K562 (cell line): ENCODE measurements at regions not wholly inside any gene's neighbourhood (a gene's known extent, or its start where the extent isn't known, plus 50 kb on each side); places are given as distances from the start of the nearest gene placed in this dataset.

Experiments
- ATAC-seq: fragments of 200-7000 bp; cut with Tn5 transposase; 3 replicates; pipeline ENCODE4 v1.9.1; 2020; ENCODE audit warnings: moderate library complexity
- BruUV-seq: library from RNA; stranded (reverse); fragments of 400-500 nt; replicated peaks from 2 replicates; lab custom pipeline; 2021; lab: Mats Ljungman, UMichigan
- CTCF ChIA-PET: fragments of 300-600 bp; formaldehyde crosslinking; extraction: SDS; loops from one replicate; lab custom pipeline; 2021; ENCODE audit warnings: low intra/inter-chr PET ratio; lab: Yijun Ruan, JAX
- POLR2A ChIA-PET: fragments of 300-600, 350-650 bp; sonication (Branson Sonifier 250); formaldehyde crosslinking; extraction: SDS; loops from one replicate; lab custom pipeline; 2021; ENCODE audit warnings: antibody characterized with exemption, inconsistent platforms; lab: Yijun Ruan, JAX
- DNase-seq, 4 experiments: peaks; one replicate each; pipeline versions ENCODE4 v3.0.0 to v3.0.0-alpha.2; 2011 to 2018; ENCODE audit warnings: low spot score in 3 of 4, mixed read lengths in 3 of 4; ENCODE audit errors: extremely low read depth in 1 of 4
- FAIRE-seq: peaks from 2 replicates; lab custom pipeline; 2011; peaks lifted over from hg19 to GRCh38; lab: Jason Lieb, UNC
- H2AFZ ChIP-seq: 2 replicates; pipeline ENCODE4 v1.6.0; 2011; ENCODE audit warnings: low read depth, low read length, control low read depth, inconsistent platforms
- H3K27ac ChIP-seq: fragments of 200-600 bp; 3 replicates; pipeline ENCODE4 v1.8.0; 2011; ENCODE audit warnings: low read depth, mild to moderate bottlenecking, control low read depth, inconsistent platforms, low read length, moderate library complexity, mixed read lengths; ENCODE audit errors: extremely low read depth
- H3K27me3 ChIP-seq, 2 experiments: fragments of 300-600 bp in 1 of 2; 2 replicates in 1 of 2; 3 replicates in 1 of 2; pipeline versions ENCODE4 v1.6.0 to v1.8.0; 2011; ENCODE audit warnings: inconsistent platforms in 2 of 2, low read length in 2 of 2, mild to moderate bottlenecking in 1 of 2, mixed read lengths in 1 of 2, moderate library complexity in 1 of 2; ENCODE audit not compliant: control insufficient read depth in 2 of 2, insufficient read depth in 2 of 2
- H3K36me3 ChIP-seq: fragments of 300-600 bp; 3 replicates; pipeline ENCODE4 v1.8.0; 2011; ENCODE audit warnings: mild to moderate bottlenecking, low read length, inconsistent platforms; ENCODE audit not compliant: control insufficient read depth, insufficient read depth
- H3K4me1 ChIP-seq, 2 experiments: fragments of 200-600 bp in 1 of 2; replicated peaks in 1 of 2; 2 replicates in 1 of 2; 3 replicates in 1 of 2; pipeline versions ENCODE4 v1.5.1 to v1.8.0; 2011; ENCODE audit warnings: inconsistent platforms in 2 of 2, low read length in 2 of 2, mild to moderate bottlenecking in 1 of 2, mixed read lengths in 1 of 2, moderate library complexity in 1 of 2; ENCODE audit not compliant: control insufficient read depth in 2 of 2, insufficient read depth in 2 of 2
- H3K4me2 ChIP-seq: 2 replicates; pipeline ENCODE4 v1.6.1; 2011; ENCODE audit warnings: low read length, control low read depth, inconsistent platforms, mixed read lengths; ENCODE audit not compliant: insufficient read depth
- H3K4me3 ChIP-seq: fragments of 200-600 bp; sonication (generic), shearing (Covaris generic); 2 replicates; pipeline ENCODE4 v1.5.1; 2016; ENCODE audit warnings: control low read depth, inconsistent platforms
- H3K79me2 ChIP-seq: fragments of 200-600 bp; 3 replicates; pipeline ENCODE4 v1.8.0; 2011; ENCODE audit warnings: low read length, inconsistent platforms; ENCODE audit not compliant: control insufficient read depth, insufficient read depth
- H3K9ac ChIP-seq, 2 experiments: 2 replicates each; pipeline versions ENCODE4 v1.6.0 to v1.6.1; 2011; ENCODE audit warnings: low read depth in 2 of 2, low read length in 2 of 2, control low read depth in 1 of 2, inconsistent platforms in 1 of 2, mild to moderate bottlenecking in 1 of 2, mixed read lengths in 1 of 2; ENCODE audit not compliant: insufficient read depth in 1 of 2
- H3K9me1 ChIP-seq: one replicate; pipeline ENCODE4 v1.6.0; 2011; ENCODE audit warnings: inconsistent platforms, mild to moderate bottlenecking, low read length, moderate library complexity; ENCODE audit not compliant: control insufficient read depth, insufficient read depth
- H3K9me3 ChIP-seq: replicated peaks from 2 replicates; pipeline ENCODE4 v1.5.1; 2011; ENCODE audit warnings: low read depth, low read length, inconsistent platforms; ENCODE audit not compliant: control insufficient read depth, insufficient read depth
- H4K20me1 ChIP-seq: replicated peaks from 2 replicates; pipeline ENCODE4 v1.6.1; 2011; ENCODE audit warnings: low read length, inconsistent platforms, mixed read lengths; ENCODE audit not compliant: control insufficient read depth, insufficient read depth
- ELF1 ChIP-seq: fragments of 200-800 bp; sonication (Bioruptor generic); IDR thresholded peaks from 2 replicates; pipeline ENCODE4 v1.6.1; 2016; ENCODE audit warnings: missing genetic modification characterization, missing compliant biosample characterization
- MEF2D ChIP-seq: conservative IDR thresholded peaks from 2 replicates; pipeline ENCODE4 v1.6.1; 2016; ENCODE audit warnings: low read depth, missing genetic modification characterization, missing compliant biosample characterization
- PRMT5 ChIP-seq: sonication (generic); formaldehyde crosslinking; IDR thresholded peaks from 2 replicates; pipeline ENCODE4 v1.5.0; 2020; ENCODE audit warnings: missing genetic modification reagents
- SMARCA5 ChIP-seq: fragments of 450-650 bp; IDR thresholded peaks from 2 replicates; pipeline ENCODE4 v1.6.1; 2016
- ZNF696 ChIP-seq: fragments of 250-450 bp; sonication (Bioruptor Pico); conservative IDR thresholded peaks from 2 replicates; pipeline ENCODE4 v1.4.0; 2020; ENCODE audit warnings: mild to moderate bottlenecking, moderate library complexity
- WGBS: fragments of 100-300 bp; shearing (Covaris generic); methylation state at CpG from one replicate; pipeline ENCODE4 v1.1.6; 2016; ENCODE audit warnings: low coverage, mixed read lengths; ENCODE audit not compliant: insufficient coverage; ENCODE audit errors: missing lambda C conversion rate; 5-methylcytosine and 5-hydroxymethylcytosine counted together
- in situ Hi-C: fragments of 300-500 bp; cut with MboI; formaldehyde crosslinking; loops from 4 replicates; pipeline ENCODE4 v1.15.0; 2018; ENCODE audit warnings: inconsistent platforms, mixed read lengths
- intact Hi-C: fragments of 100-400 bp; cut with micrococcal nuclease; formaldehyde crosslinking; loops from 2 replicates; pipeline ENCODE4 v1.14.2; 2022
- TF ChIP-seq, protein P1 (sequence below): fragments of 200-600 bp; sonication (generic); IDR thresholded peaks from one replicate; pipeline ENCODE4 v1.6.1; 2012; ENCODE audit warnings: mild to moderate bottlenecking, low read depth, low read length, inconsistent platforms

DNA sequence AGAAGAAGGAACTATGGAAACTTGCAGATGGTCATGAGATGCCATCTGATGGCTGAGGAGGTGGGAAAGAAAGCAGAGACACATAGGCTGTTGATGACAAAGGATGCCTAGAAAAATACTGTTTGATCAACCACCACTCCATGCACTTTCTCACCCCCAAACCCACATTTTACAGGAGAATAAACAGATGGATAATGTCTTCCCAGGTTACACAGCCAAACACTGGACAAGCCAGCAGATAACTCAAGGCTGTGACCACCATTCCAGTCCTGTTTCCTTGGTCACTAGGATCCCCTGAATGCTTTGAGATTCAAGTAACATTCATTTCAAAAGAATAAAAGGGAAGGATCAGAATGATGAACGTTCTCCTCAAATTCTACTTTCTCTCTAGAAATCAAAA is 733.0 kb upstream of the SOX11 start (continued):
- no peak for TF ChIP-seq ZNF696 (CRISPR knock-in tag)

DNA sequence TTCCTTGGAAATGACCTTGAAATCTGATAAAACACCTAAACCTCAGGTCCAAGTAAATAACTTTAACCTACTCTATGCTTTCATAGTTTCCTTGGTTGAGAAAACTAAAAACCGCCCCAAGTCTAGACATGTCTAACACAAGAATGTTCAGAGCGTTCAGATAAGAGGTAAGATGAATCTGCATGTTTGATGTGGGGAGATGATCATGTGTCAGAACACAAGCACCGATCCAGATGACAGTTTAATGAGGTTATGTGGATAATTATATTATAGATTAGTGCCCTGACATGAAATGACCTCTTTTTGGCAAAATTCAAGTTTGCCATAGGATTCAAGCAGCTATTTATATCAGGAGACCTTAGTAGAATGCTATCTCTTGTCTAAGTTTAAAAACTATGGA is 729.8 kb upstream of the SOX11 start:
- POLR2A ChIA-PET, result no interaction called here
- Histone ChIP-seq H2AFZ (no peak overlapping the region), H3K9me3 (no peaks in the 10 kb centered on the region), H3K79me2 (no peaks in the 10 kb centered on the region), H3K36me3 (no peaks in the 10 kb centered on the region), H3K4me2 (no peak overlapping the region), H3K9me1 (no peaks in the 10 kb centered on the region), H3K27me3 (no peaks in the 10 kb centered on the region), H3K9ac (no peak overlapping the region), H4K20me1 (no peaks in the 10 kb centered on the region), H3K4me1 (no peaks in the 10 kb centered on the region), H3K27ac (no peak overlapping the region), H3K4me3 (no peak overlapping the region)
- TF ChIP-seq, protein P1, sequence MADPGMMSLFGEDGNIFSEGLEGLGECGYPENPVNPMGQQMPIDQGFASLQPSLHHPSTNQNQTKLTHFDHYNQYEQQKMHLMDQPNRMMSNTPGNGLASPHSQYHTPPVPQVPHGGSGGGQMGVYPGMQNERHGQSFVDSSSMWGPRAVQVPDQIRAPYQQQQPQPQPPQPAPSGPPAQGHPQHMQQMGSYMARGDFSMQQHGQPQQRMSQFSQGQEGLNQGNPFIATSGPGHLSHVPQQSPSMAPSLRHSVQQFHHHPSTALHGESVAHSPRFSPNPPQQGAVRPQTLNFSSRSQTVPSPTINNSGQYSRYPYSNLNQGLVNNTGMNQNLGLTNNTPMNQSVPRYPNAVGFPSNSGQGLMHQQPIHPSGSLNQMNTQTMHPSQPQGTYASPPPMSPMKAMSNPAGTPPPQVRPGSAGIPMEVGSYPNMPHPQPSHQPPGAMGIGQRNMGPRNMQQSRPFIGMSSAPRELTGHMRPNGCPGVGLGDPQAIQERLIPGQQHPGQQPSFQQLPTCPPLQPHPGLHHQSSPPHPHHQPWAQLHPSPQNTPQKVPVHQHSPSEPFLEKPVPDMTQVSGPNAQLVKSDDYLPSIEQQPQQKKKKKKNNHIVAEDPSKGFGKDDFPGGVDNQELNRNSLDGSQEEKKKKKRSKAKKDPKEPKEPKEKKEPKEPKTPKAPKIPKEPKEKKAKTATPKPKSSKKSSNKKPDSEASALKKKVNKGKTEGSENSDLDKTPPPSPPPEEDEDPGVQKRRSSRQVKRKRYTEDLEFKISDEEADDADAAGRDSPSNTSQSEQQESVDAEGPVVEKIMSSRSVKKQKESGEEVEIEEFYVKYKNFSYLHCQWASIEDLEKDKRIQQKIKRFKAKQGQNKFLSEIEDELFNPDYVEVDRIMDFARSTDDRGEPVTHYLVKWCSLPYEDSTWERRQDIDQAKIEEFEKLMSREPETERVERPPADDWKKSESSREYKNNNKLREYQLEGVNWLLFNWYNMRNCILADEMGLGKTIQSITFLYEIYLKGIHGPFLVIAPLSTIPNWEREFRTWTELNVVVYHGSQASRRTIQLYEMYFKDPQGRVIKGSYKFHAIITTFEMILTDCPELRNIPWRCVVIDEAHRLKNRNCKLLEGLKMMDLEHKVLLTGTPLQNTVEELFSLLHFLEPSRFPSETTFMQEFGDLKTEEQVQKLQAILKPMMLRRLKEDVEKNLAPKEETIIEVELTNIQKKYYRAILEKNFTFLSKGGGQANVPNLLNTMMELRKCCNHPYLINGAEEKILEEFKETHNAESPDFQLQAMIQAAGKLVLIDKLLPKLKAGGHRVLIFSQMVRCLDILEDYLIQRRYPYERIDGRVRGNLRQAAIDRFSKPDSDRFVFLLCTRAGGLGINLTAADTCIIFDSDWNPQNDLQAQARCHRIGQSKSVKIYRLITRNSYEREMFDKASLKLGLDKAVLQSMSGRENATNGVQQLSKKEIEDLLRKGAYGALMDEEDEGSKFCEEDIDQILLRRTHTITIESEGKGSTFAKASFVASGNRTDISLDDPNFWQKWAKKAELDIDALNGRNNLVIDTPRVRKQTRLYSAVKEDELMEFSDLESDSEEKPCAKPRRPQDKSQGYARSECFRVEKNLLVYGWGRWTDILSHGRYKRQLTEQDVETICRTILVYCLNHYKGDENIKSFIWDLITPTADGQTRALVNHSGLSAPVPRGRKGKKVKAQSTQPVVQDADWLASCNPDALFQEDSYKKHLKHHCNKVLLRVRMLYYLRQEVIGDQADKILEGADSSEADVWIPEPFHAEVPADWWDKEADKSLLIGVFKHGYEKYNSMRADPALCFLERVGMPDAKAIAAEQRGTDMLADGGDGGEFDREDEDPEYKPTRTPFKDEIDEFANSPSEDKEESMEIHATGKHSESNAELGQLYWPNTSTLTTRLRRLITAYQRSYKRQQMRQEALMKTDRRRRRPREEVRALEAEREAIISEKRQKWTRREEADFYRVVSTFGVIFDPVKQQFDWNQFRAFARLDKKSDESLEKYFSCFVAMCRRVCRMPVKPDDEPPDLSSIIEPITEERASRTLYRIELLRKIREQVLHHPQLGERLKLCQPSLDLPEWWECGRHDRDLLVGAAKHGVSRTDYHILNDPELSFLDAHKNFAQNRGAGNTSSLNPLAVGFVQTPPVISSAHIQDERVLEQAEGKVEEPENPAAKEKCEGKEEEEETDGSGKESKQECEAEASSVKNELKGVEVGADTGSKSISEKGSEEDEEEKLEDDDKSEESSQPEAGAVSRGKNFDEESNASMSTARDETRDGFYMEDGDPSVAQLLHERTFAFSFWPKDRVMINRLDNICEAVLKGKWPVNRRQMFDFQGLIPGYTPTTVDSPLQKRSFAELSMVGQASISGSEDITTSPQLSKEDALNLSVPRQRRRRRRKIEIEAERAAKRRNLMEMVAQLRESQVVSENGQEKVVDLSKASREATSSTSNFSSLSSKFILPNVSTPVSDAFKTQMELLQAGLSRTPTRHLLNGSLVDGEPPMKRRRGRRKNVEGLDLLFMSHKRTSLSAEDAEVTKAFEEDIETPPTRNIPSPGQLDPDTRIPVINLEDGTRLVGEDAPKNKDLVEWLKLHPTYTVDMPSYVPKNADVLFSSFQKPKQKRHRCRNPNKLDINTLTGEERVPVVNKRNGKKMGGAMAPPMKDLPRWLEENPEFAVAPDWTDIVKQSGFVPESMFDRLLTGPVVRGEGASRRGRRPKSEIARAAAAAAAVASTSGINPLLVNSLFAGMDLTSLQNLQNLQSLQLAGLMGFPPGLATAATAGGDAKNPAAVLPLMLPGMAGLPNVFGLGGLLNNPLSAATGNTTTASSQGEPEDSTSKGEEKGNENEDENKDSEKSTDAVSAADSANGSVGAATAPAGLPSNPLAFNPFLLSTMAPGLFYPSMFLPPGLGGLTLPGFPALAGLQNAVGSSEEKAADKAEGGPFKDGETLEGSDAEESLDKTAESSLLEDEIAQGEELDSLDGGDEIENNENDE, result no peak
- no peak for TF ChIP-seq SMARCA5
- TF ChIP-seq PRMT5 (CRISPR knock-in tag), result no peak
- no peak for TF ChIP-seq ELF1 (tag)
- no peak for TF ChIP-seq MEF2D (tag)
- CTCF ChIA-PET, result no interaction called here
- ATAC-seq (no peak), FAIRE-seq (no peak), DNase-seq (no peak)
- intact Hi-C loops, result no loop called here
- in situ Hi-C loops, result no loop called here
- 0% methylated on average over 3 of the region's 3 CpGs for WGBS
- BruUV-seq, result no TSS peak
